HepG2 (cell line): ENCODE measurements at regions not wholly inside any gene's neighbourhood (a gene's known extent, or its start where the extent isn't known, plus 50 kb on each side); places are given as distances from the start of the nearest gene placed in this dataset.
"Not testable (repeated sequence)": the region's sequence is repeated elsewhere in the genome, so short reads cannot be mapped to it uniquely, and the experiment has no call there.

Source experiments
- CREB1 ChIP-seq, 2 experiments: fragments of 450-650 bp in 1 of 2; IDR thresholded peaks; 2 replicates each; pipeline ENCODE4 v1.6.1; 2016 to 2017; ENCODE audit warnings: control low read depth in 1 of 2, mild to moderate bottlenecking in 1 of 2, missing compliant biosample characterization in 1 of 2, missing genetic modification characterization in 1 of 2
- FOSL2 ChIP-seq: sonication (generic); formaldehyde crosslinking; IDR thresholded peaks from 2 replicates; pipeline ENCODE4 v1.4.0; 2020; ENCODE audit warnings: missing genetic modification reagents
- MIER3 ChIP-seq: IDR thresholded peaks from 2 replicates; pipeline ENCODE4 v1.6.1; 2016; ENCODE audit warnings: missing compliant biosample characterization, borderline replicate concordance
- NCOA2 ChIP-seq: sonication (generic); formaldehyde crosslinking; IDR thresholded peaks from 2 replicates; pipeline ENCODE4 v1.8.0; 2022; ENCODE audit warnings: inconsistent platforms
- NFYB ChIP-seq: sonication (generic); formaldehyde crosslinking; IDR thresholded peaks from 2 replicates; pipeline ENCODE4 v1.4.0; 2020; ENCODE audit warnings: missing genetic modification reagents
- REXO4 ChIP-seq: sonication (generic); formaldehyde crosslinking; IDR thresholded peaks from 2 replicates; pipeline ENCODE4 v1.8.0; 2022; ENCODE audit warnings: missing genetic modification reagents, mild to moderate bottlenecking, borderline replicate concordance
- ZEB1 ChIP-seq: IDR thresholded peaks from 2 replicates; pipeline ENCODE4 v1.6.1; 2012; ENCODE audit warnings: mild to moderate bottlenecking, low read depth, inconsistent platforms; ENCODE audit not compliant: insufficient replicate concordance
- ZMAT3 ChIP-seq: sonication (generic); formaldehyde crosslinking; conservative IDR thresholded peaks from 2 replicates; pipeline ENCODE4 v1.7.0; 2021; ENCODE audit warnings: missing genetic modification reagents
- ZNF292 ChIP-seq: sonication (generic); formaldehyde crosslinking; IDR thresholded peaks from 2 replicates; pipeline ENCODE4 v1.8.1; 2022; ENCODE audit warnings: mild to moderate bottlenecking, low read depth, missing genetic modification reagents, borderline replicate concordance
- ZNF556 ChIP-seq: sonication (generic); formaldehyde crosslinking; IDR thresholded peaks from 2 replicates; pipeline ENCODE4 v1.4.0; 2020; ENCODE audit warnings: mild to moderate bottlenecking, missing genetic modification reagents, borderline replicate concordance
- TF ChIP-seq, protein P1 (sequence below): IDR thresholded peaks from 2 replicates; pipeline ENCODE4 v1.6.1; 2016; ENCODE audit warnings: missing compliant biosample characterization, missing genetic modification reagents, borderline replicate concordance
- TF ChIP-seq, protein P2 (sequence below): sonication (generic); formaldehyde crosslinking; conservative IDR thresholded peaks from 2 replicates; pipeline ENCODE4 v1.4.0; 2020; ENCODE audit warnings: mild to moderate bottlenecking, missing genetic modification reagents, moderate library complexity
- TF ChIP-seq, protein P3 (sequence below): IDR thresholded peaks from 2 replicates; pipeline ENCODE4 v1.6.1; 2016; ENCODE audit warnings: low read depth, missing genetic modification reagents, missing compliant biosample characterization
- TF ChIP-seq, protein P4 (sequence below): sonication (generic); formaldehyde crosslinking; IDR thresholded peaks from 2 replicates; pipeline ENCODE4 v1.5.1; 2020; ENCODE audit warnings: mild to moderate bottlenecking, missing genetic modification reagents

DNA sequence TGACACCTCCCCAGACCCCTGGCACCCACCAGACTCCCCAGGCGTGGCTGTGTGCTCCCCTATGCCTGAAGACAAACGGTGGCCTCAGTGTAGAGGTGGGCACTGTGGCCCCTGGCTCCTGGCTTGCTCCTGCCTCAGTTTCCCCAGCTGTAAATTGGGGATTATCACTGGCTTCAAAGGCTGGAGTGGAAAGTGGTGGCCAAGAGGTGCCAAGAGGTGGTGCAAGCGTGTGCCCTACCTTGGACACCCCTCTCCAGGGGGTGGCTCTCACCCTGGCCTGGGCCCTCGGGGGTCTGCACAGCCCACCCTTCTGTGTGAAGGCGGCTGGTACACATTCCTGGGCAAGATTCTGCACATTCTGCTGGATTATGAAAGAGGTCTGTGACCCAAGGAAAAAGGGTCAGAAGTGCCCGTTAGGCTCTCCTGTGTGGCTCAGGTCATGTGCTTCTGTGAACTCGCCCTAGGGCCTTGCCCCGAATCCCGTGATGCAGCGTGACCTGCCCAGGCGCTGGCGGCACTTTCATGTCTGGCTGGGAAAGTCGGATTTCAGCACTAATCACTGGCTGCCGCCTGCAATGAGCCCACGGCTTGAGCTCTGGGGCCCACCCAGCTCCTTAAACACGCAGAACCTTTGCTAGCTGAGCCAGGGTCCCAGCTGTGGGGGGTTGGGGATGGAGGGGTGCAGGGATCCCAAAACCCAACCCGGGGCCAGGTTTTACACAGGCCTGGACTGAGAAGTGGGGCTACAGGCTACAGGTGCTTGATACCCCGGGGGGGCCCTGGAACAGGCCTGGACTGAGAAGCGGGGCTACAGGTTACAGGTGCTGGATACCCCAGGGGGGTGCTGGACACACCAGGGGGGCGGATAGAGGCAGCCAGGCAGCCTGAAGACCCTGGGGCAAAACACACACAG is 86.8 kb upstream of the METTL9 start (continued):
- TF ChIP-seq, protein P1, sequence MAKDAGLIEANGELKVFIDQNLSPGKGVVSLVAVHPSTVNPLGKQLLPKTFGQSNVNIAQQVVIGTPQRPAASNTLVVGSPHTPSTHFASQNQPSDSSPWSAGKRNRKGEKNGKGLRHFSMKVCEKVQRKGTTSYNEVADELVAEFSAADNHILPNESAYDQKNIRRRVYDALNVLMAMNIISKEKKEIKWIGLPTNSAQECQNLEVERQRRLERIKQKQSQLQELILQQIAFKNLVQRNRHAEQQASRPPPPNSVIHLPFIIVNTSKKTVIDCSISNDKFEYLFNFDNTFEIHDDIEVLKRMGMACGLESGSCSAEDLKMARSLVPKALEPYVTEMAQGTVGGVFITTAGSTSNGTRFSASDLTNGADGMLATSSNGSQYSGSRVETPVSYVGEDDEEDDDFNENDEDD: peak; percentile 86; the same call in 1 of the 2 replicates
- TF ChIP-seq ZEB1 (peak; percentile 72), FOSL2 (CRISPR knock-in tag) (peak; percentile 86), ZNF556 (CRISPR knock-in tag) (peak; percentile 86; the same call in 1 of the 2 replicates), ZMAT3 (CRISPR knock-in tag) (0 out of 2 replicates have a peak, but pooled peaks have one; percentile 64), MIER3 (CRISPR knock-in tag) (peak; percentile 93), ZNF292 (CRISPR knock-in tag) (peak; percentile 91), NFYB (peak; percentile 53; the same call in 1 of the 2 replicates), NCOA2 (CRISPR knock-in tag) (peak; percentile 93), CREB1 (IDR thresholded peaks at IDR 0.05) (peak; percentile 65), REXO4 (CRISPR knock-in tag) (0 out of 2 replicates have a peak, but pooled peaks have one; percentile 63)
- TF ChIP-seq, protein P2, sequence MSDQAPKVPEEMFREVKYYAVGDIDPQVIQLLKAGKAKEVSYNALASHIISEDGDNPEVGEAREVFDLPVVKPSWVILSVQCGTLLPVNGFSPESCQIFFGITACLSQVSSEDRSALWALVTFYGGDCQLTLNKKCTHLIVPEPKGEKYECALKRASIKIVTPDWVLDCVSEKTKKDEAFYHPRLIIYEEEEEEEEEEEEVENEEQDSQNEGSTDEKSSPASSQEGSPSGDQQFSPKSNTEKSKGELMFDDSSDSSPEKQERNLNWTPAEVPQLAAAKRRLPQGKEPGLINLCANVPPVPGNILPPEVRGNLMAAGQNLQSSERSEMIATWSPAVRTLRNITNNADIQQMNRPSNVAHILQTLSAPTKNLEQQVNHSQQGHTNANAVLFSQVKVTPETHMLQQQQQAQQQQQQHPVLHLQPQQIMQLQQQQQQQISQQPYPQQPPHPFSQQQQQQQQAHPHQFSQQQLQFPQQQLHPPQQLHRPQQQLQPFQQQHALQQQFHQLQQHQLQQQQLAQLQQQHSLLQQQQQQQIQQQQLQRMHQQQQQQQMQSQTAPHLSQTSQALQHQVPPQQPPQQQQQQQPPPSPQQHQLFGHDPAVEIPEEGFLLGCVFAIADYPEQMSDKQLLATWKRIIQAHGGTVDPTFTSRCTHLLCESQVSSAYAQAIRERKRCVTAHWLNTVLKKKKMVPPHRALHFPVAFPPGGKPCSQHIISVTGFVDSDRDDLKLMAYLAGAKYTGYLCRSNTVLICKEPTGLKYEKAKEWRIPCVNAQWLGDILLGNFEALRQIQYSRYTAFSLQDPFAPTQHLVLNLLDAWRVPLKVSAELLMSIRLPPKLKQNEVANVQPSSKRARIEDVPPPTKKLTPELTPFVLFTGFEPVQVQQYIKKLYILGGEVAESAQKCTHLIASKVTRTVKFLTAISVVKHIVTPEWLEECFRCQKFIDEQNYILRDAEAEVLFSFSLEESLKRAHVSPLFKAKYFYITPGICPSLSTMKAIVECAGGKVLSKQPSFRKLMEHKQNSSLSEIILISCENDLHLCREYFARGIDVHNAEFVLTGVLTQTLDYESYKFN: peak; percentile 83
- TF ChIP-seq, protein P3, sequence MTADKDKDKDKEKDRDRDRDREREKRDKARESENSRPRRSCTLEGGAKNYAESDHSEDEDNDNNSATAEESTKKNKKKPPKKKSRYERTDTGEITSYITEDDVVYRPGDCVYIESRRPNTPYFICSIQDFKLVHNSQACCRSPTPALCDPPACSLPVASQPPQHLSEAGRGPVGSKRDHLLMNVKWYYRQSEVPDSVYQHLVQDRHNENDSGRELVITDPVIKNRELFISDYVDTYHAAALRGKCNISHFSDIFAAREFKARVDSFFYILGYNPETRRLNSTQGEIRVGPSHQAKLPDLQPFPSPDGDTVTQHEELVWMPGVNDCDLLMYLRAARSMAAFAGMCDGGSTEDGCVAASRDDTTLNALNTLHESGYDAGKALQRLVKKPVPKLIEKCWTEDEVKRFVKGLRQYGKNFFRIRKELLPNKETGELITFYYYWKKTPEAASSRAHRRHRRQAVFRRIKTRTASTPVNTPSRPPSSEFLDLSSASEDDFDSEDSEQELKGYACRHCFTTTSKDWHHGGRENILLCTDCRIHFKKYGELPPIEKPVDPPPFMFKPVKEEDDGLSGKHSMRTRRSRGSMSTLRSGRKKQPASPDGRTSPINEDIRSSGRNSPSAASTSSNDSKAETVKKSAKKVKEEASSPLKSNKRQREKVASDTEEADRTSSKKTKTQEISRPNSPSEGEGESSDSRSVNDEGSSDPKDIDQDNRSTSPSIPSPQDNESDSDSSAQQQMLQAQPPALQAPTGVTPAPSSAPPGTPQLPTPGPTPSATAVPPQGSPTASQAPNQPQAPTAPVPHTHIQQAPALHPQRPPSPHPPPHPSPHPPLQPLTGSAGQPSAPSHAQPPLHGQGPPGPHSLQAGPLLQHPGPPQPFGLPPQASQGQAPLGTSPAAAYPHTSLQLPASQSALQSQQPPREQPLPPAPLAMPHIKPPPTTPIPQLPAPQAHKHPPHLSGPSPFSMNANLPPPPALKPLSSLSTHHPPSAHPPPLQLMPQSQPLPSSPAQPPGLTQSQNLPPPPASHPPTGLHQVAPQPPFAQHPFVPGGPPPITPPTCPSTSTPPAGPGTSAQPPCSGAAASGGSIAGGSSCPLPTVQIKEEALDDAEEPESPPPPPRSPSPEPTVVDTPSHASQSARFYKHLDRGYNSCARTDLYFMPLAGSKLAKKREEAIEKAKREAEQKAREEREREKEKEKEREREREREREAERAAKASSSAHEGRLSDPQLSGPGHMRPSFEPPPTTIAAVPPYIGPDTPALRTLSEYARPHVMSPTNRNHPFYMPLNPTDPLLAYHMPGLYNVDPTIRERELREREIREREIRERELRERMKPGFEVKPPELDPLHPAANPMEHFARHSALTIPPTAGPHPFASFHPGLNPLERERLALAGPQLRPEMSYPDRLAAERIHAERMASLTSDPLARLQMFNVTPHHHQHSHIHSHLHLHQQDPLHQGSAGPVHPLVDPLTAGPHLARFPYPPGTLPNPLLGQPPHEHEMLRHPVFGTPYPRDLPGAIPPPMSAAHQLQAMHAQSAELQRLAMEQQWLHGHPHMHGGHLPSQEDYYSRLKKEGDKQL: peak; percentile 92
- TF ChIP-seq, protein P4, sequence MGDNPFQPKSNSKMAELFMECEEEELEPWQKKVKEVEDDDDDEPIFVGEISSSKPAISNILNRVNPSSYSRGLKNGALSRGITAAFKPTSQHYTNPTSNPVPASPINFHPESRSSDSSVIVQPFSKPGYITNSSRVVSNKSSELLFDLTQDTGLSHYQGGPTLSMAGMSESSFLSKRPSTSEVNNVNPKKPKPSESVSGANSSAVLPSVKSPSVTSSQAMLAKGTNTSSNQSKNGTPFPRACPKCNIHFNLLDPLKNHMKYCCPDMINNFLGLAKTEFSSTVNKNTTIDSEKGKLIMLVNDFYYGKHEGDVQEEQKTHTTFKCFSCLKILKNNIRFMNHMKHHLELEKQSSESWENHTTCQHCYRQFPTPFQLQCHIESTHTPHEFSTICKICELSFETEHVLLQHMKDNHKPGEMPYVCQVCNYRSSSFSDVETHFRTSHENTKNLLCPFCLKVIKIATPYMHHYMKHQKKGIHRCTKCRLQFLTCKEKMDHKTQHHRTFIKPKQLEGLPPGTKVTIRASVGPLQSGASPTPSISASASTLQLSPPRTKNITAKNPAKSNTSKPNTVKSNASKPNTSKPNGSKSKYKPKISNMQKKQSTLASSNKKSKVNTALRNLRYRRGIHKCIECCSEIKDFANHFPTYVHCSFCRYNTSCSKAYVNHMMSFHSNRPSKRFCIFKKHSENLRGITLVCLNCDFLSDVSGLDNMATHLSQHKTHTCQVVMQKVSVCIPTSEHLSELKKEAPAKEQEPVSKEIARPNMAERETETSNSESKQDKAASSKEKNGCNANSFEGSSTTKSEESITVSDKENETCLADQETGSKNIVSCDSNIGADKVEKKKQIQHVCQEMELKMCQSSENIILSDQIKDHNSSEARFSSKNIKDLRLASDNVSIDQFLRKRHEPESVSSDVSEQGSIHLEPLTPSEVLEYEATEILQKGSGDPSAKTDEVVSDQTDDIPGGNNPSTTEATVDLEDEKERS: peak; percentile 40; the same call in 1 of the 2 replicates
- TF ChIP-seq CREB1 (CRISPR knock-in tag; IDR thresholded peaks at IDR 0.05): not testable (repeated sequence)
